ENCODE measurements at regions not wholly inside any gene's neighbourhood (a gene's known extent, or its start where the extent isn't known, plus 50 kb on each side); places are given as distances from the start of the nearest gene placed in this dataset.
"Not testable (repeated sequence)": the region's sequence is repeated elsewhere in the genome, so short reads cannot be mapped to it uniquely, and the experiment has no call there.

- TF ChIP-seq ZFX (IDR thresholded peaks at IDR 0.05) (no peak), CTCF (conservative IDR thresholded peaks at IDR 0.05) (no peak)
- H3K27ac ChIP-seq, result no peak overlapping the region
Observed at GRCh38 chr12:67103521-67103920, 165.6 kb upstream of the CAND1 start.

- TF ChIP-seq CTCF (conservative IDR thresholded peaks at IDR 0.05) (no peak), ZFX (IDR thresholded peaks at IDR 0.05) (no peak)
- no peak overlapping the region for H3K27ac ChIP-seq
Observed at GRCh38 chr12:67107235-67107634, 161.9 kb upstream of the CAND1 start.

- TF ChIP-seq ZFX (IDR thresholded peaks at IDR 0.05) (no peak), CTCF (conservative IDR thresholded peaks at IDR 0.05) (no peak)
- H3K27ac ChIP-seq, result no peak overlapping the region
Observed at GRCh38 chr12:67107751-67108269, 161.3 kb upstream of the CAND1 start.

- not testable (repeated sequence) for H3K27ac ChIP-seq
Observed at GRCh38 chr12:67110345-67110744, 158.8 kb upstream of the CAND1 start.

GRCh38 chr12:67111182-67111581, 158.0 kb upstream of the CAND1 start:
- TF ChIP-seq CTCF (conservative IDR thresholded peaks at IDR 0.05), result no peak
- TF ChIP-seq ZFX (IDR thresholded peaks at IDR 0.05), result no peak
- H3K27ac ChIP-seq, result no peak overlapping the region

GRCh38 chr12:67112586-67112985, 156.6 kb upstream of the CAND1 start:
- no peak overlapping the region for H3K27ac ChIP-seq
- no peak for TF ChIP-seq ZFX (IDR thresholded peaks at IDR 0.05)
- TF ChIP-seq CTCF (conservative IDR thresholded peaks at IDR 0.05), result no peak

- TF ChIP-seq ZFX (IDR thresholded peaks at IDR 0.05) (no peak), CTCF (conservative IDR thresholded peaks at IDR 0.05) (no peak)
- no peak overlapping the region for H3K27ac ChIP-seq
Observed at GRCh38 chr12:67116134-67116533, 153.0 kb upstream of the CAND1 start.

- no peak overlapping the region for H3K27ac ChIP-seq
Observed at GRCh38 chr12:67122584-67122983, 146.6 kb upstream of the CAND1 start.

More at GRCh38 chr12:67122584-67122983, 146.6 kb upstream of the CAND1 start:
- TF ChIP-seq CTCF (conservative IDR thresholded peaks at IDR 0.05) (no peak), ZFX (IDR thresholded peaks at IDR 0.05) (no peak)
